Astrocyte (in vitro differentiated cells and primary cell): ENCODE measurements at regions not wholly inside any gene's neighbourhood (a gene's known extent, or its start where the extent isn't known, plus 50 kb on each side); places are given as distances from the start of the nearest gene placed in this dataset.

Source experiments
- EZH2 ChIP-seq: IDR thresholded peaks from 2 replicates; pipeline ENCODE4 v1.6.1; 2012; ENCODE audit warnings: mild to moderate bottlenecking, low read length, inconsistent platforms; ENCODE audit not compliant: insufficient read depth
- TF ChIP-seq, protein P1 (sequence below): IDR thresholded peaks from 2 replicates; pipeline ENCODE4 v1.5.1; 2011; ENCODE audit warnings: low read depth, mild to moderate bottlenecking, inconsistent platforms, low read length, moderate library complexity; ENCODE audit not compliant: insufficient read depth

DNA sequence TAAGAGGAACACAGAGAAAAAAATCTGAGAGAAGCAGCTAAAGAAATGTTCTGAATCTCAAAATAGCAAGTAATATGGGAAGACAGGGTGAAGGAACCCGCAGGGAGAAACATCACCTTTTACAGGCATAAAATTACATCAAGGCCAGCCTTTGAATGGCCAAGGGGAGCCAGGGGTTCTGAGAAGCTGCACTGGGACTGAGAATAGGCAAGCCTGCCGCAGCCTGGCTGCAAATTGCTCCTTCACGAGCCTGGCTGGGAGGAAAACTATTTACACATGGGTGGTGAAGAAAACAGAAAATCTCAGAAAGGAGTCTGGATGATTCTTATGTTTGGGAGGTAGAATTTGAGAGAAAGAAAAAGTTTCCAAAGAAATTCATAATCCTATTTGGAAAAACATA, 74.5 kb upstream of the QRFPR start:
- TF ChIP-seq, protein P1, sequence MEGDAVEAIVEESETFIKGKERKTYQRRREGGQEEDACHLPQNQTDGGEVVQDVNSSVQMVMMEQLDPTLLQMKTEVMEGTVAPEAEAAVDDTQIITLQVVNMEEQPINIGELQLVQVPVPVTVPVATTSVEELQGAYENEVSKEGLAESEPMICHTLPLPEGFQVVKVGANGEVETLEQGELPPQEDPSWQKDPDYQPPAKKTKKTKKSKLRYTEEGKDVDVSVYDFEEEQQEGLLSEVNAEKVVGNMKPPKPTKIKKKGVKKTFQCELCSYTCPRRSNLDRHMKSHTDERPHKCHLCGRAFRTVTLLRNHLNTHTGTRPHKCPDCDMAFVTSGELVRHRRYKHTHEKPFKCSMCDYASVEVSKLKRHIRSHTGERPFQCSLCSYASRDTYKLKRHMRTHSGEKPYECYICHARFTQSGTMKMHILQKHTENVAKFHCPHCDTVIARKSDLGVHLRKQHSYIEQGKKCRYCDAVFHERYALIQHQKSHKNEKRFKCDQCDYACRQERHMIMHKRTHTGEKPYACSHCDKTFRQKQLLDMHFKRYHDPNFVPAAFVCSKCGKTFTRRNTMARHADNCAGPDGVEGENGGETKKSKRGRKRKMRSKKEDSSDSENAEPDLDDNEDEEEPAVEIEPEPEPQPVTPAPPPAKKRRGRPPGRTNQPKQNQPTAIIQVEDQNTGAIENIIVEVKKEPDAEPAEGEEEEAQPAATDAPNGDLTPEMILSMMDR, result no peak
- no peak for TF ChIP-seq EZH2
